NB4 (cell line): ENCODE measurements at regions not wholly inside any gene's neighbourhood (a gene's known extent, or its start where the extent isn't known, plus 50 kb on each side); places are given as distances from the start of the nearest gene placed in this dataset.

ENCODE experiments used
- DNase-seq: peaks from one replicate; pipeline ENCODE4 v3.0.0; 2010; ENCODE audit warnings: low read depth
- H3K4me3 ChIP-seq: one replicate; pipeline ENCODE4 v1.5.1; 2011; ENCODE audit warnings: mild to moderate bottlenecking, low read depth, low read length, moderate library complexity
- MYC ChIP-seq: IDR thresholded peaks from 2 replicates; pipeline ENCODE4 v1.6.1; 2011; ENCODE audit warnings: low read depth, low read length
- POLR2A ChIP-seq: IDR thresholded peaks from 2 replicates; pipeline ENCODE4 v1.6.1; 2011; ENCODE audit warnings: mild to moderate bottlenecking; ENCODE audit not compliant: insufficient read length; ENCODE audit errors: extremely low read depth
- TF ChIP-seq, protein P1 (sequence below): IDR thresholded peaks from one replicate; pipeline ENCODE4 v1.5.1; 2012; ENCODE audit warnings: low read depth, low read length
- TF ChIP-seq, protein P2 (sequence below): IDR thresholded peaks from 2 replicates; pipeline ENCODE4 v1.6.1; 2011; ENCODE audit warnings: low read depth, low read length

DNA sequence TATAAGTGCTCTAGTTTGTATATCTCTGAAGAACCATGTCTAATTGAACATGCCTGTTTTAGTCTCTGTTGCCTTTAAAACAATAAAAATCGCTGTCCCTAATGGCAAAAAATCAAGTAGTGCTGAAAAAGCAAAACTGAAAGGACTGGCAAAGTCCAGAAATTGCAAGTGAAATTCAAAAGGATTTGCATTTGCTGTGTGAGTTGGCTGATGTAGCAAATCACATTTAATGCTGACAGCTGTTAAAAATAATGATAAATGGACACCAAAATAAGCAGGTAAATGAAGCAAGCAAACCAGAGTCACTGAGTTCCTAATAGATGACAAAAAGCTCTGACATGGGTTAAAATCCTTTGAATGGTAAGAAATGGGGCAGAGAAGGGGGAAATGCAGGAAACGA, 874.1 kb downstream of the GRM8 start:
- no peak overlapping the region for H3K4me3 ChIP-seq
- TF ChIP-seq, protein P1, sequence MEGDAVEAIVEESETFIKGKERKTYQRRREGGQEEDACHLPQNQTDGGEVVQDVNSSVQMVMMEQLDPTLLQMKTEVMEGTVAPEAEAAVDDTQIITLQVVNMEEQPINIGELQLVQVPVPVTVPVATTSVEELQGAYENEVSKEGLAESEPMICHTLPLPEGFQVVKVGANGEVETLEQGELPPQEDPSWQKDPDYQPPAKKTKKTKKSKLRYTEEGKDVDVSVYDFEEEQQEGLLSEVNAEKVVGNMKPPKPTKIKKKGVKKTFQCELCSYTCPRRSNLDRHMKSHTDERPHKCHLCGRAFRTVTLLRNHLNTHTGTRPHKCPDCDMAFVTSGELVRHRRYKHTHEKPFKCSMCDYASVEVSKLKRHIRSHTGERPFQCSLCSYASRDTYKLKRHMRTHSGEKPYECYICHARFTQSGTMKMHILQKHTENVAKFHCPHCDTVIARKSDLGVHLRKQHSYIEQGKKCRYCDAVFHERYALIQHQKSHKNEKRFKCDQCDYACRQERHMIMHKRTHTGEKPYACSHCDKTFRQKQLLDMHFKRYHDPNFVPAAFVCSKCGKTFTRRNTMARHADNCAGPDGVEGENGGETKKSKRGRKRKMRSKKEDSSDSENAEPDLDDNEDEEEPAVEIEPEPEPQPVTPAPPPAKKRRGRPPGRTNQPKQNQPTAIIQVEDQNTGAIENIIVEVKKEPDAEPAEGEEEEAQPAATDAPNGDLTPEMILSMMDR, result no peak
- no peak for TF ChIP-seq POLR2A
- no peak for TF ChIP-seq MYC
- TF ChIP-seq, protein P2, sequence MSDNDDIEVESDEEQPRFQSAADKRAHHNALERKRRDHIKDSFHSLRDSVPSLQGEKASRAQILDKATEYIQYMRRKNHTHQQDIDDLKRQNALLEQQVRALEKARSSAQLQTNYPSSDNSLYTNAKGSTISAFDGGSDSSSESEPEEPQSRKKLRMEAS, result no peak
- DNase-seq, result no peak

DNA sequence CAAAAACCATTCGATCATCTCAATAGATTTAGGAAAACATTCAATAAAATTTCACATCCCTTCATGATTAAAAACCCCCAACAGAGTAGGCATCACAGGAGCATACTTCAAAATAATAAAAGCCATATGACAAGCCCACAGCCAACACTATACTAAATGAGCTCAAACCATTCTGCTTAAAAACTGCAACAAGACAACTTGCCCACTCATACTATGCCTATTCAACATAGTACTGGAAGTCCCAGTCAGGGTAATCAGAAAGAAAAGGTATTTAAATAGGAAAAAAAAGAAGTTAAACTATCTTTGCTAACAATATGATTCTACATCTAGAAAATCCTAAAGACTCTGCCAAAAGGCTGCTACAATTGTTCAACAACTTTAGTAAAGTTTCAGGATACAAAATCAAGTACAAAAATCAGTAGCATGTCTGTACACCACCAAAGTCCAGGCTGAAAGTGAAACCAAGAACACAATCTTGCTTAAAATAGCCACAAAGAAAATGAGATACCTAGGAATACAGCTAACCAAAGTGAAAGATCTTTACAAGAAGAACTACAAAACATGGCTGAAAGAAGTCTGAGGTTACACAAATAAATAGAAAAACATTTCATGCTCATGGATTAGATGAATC, 882.6 kb downstream of the GRM8 start:
- no peak for DNase-seq
- no peak overlapping the region for H3K4me3 ChIP-seq
- TF ChIP-seq, protein P1, result no peak
- TF ChIP-seq MYC (no peak), POLR2A (no peak)

DNA sequence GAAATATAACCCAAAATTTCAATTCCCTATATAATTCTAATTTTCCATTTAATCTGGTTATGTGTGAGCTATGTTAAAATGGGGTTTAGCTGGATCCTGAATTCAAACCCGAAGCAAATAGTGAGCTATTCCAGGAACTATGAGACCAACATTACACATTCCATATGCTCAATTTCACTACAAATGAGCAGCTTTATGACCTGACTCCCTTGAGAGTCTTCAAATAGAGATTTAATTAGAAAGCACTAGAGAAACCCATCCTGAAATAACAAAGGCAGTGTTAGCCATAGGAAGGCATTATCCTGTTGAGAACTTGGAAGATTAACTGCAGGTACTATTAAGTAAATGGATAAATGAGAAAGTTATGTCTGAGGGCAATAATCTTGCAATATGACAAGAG, 890.0 kb downstream of the GRM8 start:
- no peak for DNase-seq
- H3K4me3 ChIP-seq, result no peak overlapping the region
- TF ChIP-seq POLR2A (no peak), MYC (no peak)
- TF ChIP-seq, protein P1, result no peak
- TF ChIP-seq, protein P2, result no peak

DNA sequence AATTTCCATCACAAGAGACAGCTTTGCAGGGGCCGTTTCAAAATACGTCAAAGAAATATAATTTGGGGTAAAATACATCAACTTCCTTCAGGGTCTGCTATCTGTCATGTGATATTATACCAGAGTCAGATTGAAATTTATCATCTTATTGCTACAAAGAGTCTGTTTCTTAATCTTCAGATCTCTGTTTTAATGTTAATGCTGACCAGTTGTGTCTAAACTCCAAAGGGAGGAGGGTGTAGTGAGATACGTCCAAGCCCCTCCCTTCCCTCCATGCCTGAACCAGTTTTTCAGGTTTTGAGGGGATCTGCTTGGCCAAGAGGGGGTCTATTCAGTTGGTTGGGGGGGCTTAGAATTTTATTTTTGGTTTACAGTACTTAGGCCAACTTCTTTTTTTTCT, 891.6 kb downstream of the GRM8 start:
- TF ChIP-seq POLR2A (no peak), MYC (no peak)
- TF ChIP-seq, protein P1, result no peak
- TF ChIP-seq, protein P2, result no peak
- no peak overlapping the region for H3K4me3 ChIP-seq
- DNase-seq, result no peak

DNA sequence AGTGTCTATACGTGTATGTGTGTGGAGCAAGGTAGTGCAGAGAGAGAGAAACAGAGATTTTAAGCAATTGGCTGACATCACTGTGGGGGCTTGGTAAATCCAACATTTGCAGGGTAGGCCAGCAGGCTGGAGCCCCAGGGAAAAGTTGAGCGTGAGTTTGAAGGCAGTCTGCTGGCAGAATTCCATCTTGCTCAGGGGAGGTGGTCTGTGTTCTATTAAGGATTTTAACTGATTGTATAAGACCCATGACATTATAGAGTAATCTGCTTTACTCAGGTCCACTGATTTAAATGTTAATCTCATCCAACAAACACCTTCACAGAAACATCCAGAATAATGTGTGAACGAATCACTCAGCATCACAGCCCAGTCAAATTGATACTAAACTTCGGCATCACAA, 912.9 kb downstream of the GRM8 start:
- TF ChIP-seq POLR2A, result no peak
- TF ChIP-seq, protein P1, result no peak
- TF ChIP-seq, protein P2, result no peak
- TF ChIP-seq MYC, result no peak
- DNase-seq, result no peak
- H3K4me3 ChIP-seq, result no peak overlapping the region

DNA sequence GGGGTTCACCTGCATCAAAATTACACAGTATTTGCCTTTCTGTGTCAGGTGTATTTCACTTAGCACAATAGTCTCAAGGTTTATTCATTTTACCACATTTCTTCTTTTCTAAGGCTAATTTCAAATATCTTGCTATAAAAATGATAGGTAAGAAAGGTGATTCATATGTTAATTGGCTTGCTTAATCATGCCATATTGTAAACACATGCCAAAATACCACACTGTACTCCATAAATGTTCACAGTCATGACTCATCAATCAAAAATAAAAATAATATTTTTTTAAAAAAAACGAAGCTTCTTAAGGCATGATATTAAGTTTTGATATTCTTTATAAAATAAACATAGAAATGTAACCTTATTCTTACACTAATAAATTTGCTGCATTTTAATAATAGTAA, 947.1 kb downstream of the GRM8 start:
- H3K4me3 ChIP-seq, result no peak overlapping the region
- TF ChIP-seq, protein P2, result no peak
- TF ChIP-seq MYC (no peak), POLR2A (no peak)
- TF ChIP-seq, protein P1, result no peak
- DNase-seq, result no peak
